HG02759 (cell line): ENCODE measurements at regions not wholly inside any gene's neighbourhood (a gene's known extent, or its start where the extent isn't known, plus 50 kb on each side); places are given as distances from the start of the nearest gene placed in this dataset.

Experiments used
- ATAC-seq: cut with Tn5 transposase; IDR thresholded peaks from one replicate; pipeline ENCODE4 v1.9.1; 2021; ENCODE audit warnings: mild to moderate bottlenecking, moderate library complexity; ENCODE audit not compliant: unreplicated experiment

DNA sequence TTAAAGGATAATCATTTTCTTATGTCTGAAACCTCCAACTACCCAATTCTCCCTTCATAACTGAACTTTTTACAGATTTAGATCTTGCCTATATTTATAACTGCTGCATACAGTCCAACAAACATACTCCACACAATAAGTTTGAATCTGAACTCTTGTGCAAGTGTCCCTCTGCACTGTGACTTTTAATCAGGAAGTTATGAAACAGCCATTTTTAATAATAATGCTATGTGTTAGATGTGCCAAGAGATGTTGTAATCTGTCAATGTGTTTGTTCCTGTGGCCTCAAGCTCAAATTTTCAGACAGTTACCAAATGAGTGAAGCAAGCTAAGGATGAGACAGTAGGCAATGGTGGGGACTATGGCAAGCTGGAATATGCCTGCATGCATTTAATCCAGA is 57.6 kb upstream of the MTAP start:
- no peak for ATAC-seq

DNA sequence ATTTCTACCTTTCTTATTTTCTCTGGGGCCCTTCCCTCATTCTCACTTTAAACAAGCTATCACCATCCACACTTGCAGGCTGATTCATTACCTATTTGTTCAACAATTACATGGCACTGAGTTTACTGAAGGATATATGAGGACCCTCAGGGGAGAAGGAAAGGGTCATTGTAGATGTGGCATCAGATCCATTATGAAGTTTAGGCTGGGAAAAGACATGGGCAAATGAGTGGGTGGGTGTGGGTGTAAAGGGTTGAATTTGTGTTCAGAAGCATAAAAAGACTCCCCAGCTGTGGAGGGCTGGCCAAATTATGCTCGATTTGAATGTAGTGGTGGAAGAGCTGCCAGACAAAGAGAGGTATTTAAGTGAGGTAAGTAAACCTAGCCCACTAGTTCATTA is 55.9 kb upstream of the MTAP start:
- ATAC-seq, result no peak

DNA sequence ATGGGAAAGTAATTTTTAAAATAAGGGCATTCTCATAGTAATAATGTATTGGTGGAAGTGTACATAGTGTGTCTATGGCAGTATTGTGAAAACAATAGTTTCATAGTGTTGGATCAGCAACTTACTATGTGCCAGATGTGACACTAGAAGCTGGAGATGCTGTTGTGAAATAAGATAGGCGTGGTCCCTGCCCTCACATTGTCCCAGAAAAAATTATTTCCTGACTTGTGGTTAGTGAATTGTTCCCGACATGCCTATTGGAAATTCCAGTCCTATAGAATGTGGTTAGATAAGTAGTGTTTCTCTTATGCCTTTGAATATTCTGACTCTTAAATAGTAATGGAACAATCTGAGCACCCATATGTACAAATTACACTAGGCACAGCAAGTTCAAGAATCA is 55.3 kb upstream of the MTAP start:
- no peak for ATAC-seq

DNA sequence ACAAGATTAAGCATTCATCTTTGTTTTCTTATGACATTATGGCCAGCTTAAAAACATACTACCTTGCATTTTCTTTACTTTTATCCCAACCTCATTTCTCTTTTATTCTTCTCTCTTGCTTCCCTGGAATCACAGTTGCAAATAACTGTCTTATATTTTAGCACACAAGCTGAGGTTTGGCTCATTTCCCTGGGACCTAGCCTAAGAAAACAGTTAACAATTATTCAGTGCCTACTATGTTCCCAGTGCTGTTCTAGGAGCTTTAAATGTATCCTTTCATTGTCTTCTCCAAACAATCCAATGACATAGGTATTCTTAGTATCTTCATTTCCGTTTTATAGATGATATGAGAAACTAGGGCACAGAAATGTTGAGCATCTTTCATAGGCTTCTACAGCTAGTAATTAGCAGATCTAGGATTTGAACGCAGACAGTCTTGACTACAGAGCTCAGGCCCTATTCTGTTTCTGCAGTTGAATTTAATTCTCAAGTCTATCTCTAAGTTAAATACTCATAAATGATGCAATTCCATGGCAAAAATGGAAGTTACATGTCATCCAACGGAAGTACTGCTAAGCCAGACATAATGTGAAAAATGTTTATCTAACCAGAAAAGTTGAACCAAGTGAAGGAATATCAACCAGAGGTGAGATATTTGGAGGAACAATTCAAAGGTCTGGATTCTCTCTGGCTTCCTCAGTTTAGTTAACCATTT is 52.3 kb upstream of the MTAP start:
- no peak for ATAC-seq

DNA sequence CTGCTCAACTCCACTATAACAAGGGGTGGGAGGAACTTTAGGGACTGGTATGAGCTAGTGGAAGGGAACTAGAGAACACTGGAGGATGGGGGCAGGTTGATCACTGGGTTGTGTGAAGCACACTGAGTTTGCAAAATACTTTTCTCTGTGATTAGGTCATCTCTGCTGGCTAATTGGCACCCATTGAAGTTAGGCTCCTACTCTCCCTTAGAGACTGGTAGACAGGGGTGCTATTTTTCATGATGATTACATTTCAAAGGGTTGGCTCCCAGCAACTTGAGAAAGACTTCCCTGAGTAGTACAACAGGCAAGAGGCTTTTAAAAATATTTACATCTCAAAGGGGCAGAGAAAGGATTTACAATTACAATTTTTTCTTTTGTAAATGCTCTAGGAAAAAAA is 50.4 kb upstream of the MTAP start:
- no peak for ATAC-seq
